GM19455 (cell line): ENCODE measurements at regions not wholly inside any gene's neighbourhood (a gene's known extent, or its start where the extent isn't known, plus 50 kb on each side); places are given as distances from the start of the nearest gene placed in this dataset.

Source experiments
- ATAC-seq: cut with Tn5 transposase; IDR thresholded peaks from one replicate; pipeline ENCODE4 v1.9.1; 2021; ENCODE audit not compliant: unreplicated experiment

GRCh38 chrX:148354916-148355315 is 145.5 kb upstream of the AFF2 start:
- no peak for ATAC-seq

DNA sequence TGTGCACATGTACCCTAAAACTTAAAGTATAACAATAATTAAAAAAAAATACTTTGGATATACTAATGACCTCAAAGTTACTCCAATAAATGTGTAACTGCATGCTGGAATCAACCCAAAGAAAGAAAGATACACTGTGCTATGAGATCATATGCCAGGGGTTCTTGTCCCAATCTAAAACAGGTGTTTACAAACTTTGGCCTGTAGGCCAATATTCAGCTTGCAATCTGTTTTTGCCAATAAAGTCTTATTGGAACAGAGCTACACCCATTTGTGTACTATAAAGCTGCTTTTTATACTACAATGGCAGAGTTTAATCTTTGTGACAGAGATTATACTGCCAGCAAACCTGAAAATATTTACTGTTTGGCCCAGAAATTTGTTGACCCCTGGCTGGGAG is 138.8 kb upstream of the AFF2 start:
- no peak for ATAC-seq

DNA sequence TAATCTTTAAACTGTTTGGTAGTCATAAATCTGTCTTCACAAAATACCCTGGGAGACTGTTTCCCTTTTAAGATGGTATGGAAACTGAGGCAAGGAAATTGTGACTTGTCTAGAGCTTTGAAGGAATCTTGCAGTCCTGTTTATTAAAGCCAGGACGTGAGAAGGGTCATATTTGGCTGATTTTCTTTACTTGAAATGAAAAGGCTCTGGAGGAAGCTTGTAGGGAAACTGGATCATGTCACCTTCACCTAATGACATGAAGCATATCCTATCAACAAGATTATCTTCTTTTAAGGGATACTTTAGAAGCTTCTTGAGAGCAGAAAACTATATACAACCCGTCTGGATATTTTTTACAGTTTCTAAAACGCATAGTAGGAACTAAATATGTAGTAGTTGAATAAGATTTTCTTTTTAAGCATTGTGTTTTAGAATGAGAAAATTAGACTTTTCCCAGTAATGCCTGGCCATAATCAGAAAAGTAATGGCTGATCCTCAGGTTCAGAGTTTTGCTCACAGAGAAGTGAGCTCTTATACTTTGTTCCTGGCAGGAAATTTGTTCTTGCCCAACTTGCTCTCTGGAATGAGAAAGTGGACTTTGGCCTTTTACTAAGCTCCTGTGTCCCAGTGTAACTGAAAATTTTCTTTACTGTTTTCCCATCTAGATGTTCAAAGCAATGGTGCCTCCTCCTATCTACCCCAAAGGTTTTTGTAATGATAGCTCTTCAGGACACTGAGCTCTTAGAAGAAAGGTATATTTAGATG is 136.8 kb upstream of the AFF2 start:
- no peak for ATAC-seq

DNA sequence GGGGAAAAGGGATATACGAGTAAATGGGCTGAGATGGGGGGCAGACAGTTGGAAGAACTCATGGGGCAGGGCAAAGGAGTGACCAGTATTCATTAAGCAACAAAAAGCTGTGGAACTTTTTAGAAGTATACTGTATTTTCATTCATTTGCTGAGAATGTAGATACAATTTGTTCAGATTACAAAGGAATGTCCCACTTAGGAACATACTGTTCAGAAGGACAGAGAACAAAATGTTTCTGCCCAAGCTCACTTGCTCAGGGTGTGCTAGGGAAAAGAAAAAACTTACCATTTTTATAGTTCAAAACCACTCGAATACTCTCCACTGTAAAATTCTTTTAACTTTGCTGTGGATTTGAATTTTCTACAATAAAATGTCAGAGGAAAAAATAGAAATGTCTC is 135.2 kb upstream of the AFF2 start:
- ATAC-seq, result no peak

DNA sequence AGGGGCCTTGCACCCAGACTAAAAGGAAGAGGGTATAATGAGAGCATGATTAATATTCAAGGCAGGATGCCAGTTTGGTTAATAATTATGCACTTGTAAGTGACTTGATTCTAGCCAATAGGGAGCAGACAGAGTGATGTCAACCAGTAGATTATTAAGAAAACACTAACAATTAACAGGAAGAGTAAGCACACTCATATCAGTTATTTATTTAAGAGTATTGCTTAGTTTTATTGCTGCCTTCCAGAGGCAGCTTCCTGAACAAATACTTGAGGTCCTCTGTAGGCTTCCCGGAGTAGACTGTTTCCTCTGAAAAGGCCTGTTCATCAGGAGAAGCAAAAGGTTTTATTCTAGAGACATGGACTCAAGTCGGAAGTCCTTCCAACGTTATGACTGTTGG is 129.1 kb upstream of the AFF2 start:
- no peak for ATAC-seq

DNA sequence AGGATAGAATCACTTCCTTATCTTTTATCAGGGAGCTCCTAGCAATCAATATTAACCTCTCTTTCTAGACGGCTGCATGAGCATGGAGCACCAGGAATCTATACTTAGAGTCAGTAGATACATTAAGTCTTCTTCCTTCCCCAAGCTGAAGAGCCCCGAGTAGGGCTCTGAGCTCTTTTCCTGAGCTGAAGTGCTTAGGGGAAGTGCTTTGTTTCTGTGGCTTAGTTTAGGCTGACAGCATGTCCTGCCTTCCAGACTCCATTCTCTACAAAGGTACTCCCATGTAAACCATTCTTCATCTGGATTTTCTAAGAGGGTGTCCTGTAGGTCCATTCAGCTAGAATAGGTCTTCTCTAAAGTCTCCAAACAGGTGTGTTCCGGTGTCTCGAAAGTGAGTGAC is 127.5 kb upstream of the AFF2 start:
- no peak for ATAC-seq

GRCh38 chrX:148376342-148376741 is 124.1 kb upstream of the AFF2 start:
- no peak for ATAC-seq

DNA sequence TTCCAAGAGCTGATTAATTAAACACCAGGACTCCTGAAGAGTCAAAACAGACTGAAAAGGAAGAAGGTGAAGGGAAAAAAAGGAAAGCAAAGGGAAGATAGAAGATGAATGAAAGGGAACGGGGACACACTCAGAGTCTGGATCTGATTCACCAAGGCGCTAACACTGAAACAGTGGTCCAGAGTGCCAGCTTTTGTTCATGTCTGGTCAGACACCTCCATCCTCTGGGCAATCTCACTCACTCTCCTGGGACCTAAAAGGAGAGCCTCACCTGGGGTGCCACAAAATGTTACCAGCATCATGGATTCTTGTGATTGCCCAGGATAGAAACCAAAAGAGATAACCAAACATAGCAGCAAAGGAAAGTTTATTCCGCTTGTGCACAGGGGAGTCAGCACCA is 120.3 kb upstream of the AFF2 start:
- ATAC-seq, result no peak

- peak; percentile 95 for ATAC-seq
Measured at GRCh38 chrX:148380650-148381561, 119.5 kb upstream of the AFF2 start.

- peak; percentile 30 for ATAC-seq
Measured at GRCh38 chrX:148381603-148382002, 118.8 kb upstream of the AFF2 start.

- ATAC-seq, result no peak
Measured at GRCh38 chrX:148382983-148383382, 117.4 kb upstream of the AFF2 start.

DNA sequence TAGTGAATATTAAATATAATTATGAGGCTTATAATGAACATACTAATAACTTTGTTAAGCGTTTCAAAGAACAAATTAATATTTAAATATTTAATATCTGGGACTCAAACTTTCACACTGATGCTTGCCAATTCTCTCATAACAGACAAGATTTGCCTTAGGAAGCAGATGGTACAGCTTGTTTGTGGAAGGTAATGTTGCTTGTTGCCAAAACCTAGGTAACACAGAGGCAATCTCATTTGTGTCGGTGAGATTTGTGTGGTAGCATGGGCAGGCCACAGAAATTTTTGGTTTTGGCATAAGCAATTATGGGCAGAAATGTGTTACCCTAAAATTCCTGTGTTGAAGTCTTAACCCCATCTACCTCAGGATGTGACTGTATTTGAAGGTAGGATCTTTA is 114.9 kb upstream of the AFF2 start:
- no peak for ATAC-seq

DNA sequence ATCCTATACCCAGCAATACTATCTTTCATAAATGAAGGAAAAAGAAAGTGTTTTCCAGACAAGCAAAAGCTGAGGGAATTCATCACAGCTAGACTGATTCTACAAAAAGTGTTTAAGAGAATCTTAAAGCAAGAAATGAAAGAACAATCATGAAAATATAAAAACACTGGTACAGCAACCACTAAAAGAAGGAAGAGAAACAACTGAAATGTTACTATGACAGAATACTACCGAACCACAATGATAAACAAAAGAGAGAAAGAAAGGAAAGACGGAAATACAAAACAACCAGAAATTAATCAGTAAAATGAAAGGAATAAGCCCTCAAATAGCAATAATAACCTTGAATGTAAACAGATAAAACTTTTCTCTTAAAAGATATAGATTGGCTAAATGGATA is 110.8 kb upstream of the AFF2 start:
- ATAC-seq, result no peak

DNA sequence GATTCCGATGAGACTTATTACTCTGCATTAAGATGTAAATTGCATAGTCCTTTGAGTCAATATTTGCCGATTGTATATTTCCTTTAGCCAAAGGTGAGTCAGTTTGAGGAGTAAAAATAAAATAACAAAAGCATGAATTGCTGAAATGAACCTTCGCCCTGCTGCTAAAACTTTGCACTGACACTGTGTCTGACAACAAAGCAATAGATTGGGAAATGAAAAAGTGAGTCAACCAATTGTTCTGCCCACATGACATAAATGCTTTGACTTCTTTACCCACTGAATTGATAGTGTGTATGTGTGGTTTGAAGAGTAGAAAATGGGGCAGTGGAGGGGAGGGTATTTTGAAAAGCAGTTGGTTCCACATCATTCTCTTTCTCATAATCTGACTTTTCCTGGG is 88.4 kb upstream of the AFF2 start:
- ATAC-seq, result no peak

DNA sequence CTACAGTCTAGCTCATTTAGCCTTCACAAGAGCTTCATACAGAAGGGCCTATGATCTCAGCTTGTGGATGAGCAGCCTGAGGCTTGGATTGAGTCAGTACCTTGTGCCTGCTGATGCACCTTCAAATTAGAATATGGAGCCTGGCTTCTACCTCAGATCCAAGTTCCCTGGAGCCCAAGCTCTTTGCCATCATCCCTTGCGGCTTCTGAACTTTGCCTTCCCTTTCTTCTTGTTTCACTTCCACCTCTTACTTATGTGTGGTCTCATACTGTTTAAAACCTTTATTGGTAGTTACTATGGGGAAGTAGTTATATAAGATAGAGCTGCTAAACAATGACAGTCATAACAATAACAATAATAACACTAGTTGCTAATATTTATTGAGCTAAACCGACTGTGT is 84.3 kb upstream of the AFF2 start:
- ATAC-seq, result no peak

DNA sequence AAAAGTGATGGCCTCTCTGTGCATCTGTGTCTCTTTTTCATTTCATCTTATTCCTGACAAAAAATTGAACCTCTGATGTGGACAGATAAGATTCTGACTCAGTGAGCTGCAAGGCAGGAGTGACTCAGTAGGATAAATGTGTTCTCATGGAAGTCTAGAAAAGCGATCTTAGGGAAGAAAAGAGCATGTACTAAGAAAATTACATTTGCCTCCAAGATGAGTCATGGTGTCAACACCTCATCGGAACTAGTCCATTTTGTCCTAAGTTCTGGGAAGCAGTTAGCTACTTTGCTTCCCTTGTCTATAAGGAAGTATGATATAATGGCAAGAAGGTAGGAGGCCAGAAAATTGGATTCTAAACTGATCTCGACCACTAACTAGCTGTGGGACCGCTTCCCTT is 83.5 kb upstream of the AFF2 start:
- no peak for ATAC-seq

- no peak for ATAC-seq
Measured at GRCh38 chrX:148417934-148418333, 82.5 kb upstream of the AFF2 start.

GRCh38 chrX:148422526-148422925 is 77.9 kb upstream of the AFF2 start:
- ATAC-seq, result no peak

DNA sequence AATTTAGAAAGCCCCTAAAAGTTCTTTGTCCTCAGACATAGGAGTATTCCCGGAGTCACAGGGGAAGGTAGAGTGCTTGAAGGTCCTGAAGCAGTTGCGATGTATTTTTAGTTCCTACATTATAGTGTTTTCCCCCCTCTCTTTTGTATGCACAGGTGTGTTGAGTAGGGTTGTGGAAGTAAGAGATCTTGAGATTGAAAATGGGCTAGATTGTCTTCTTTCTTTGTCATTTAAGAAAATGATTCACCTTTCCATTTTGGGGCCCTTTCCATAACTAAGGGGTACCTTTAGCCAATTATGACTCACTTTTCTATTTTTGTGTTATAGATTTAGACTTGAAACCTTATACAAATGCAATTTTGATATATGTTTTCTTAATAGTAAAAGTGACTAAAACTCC is 75.8 kb upstream of the AFF2 start:
- ATAC-seq, result no peak

DNA sequence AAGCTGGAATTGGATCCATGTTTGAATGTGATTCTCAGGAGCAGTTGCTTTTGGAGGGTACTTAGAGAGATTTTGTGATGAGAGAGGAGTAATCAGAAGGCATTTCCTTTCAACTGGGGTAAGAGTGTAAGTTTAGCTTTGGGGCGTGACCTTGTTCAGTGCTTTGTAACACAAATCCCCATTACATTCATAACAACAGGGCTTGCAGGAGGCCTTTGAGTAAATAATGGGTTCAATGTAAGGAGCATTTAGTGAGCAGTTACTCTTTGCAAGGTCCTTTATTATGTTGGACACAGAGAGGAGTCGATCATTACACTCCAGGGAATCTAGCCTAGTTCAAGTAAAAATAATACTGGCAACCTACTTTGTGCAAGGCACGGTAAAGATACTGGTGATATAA is 74.0 kb upstream of the AFF2 start:
- no peak for ATAC-seq

- ATAC-seq, result no peak
Measured at GRCh38 chrX:148441387-148441786, 59.0 kb upstream of the AFF2 start.

- no peak for ATAC-seq
Measured at GRCh38 chrX:148443216-148443615, 57.2 kb upstream of the AFF2 start.
